ENCODE measurements at regions not wholly inside any gene's neighbourhood (a gene's known extent, or its start where the extent isn't known, plus 50 kb on each side); places are given as distances from the start of the nearest gene placed in this dataset.

DNA sequence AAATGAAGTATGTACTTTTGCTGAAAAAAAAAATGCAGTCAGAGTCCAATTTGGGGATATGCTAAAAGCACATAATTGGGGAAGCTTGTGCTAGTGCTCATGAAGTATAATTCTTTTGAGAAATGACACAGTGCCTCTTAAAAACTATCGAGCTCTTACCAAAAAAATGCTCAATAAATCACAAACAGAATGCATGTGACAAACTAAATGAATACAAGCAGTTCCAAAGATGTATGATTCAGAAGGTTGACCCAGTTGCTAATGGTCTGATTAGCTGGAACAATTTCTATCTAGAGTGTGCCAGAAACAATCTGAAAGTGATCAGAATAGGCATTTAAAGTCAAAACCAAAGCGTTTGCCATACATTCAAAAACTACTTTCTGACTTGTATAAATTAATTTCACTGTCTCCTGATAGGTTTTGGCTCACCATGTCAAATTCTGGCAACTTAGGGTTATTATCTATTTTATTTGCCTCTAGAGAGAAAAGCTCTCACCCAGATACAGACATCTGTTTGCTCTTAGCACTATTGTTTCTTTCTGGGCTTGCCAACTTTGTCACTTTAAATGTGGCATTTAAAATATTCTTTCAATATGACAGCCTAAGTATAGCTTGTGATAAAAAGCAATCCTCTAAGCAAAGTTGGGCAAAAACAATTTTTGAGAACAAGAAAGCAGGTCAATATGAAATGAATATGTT is 114.7 kb upstream of the AHR start:
- no peak for DNase-seq

DNA sequence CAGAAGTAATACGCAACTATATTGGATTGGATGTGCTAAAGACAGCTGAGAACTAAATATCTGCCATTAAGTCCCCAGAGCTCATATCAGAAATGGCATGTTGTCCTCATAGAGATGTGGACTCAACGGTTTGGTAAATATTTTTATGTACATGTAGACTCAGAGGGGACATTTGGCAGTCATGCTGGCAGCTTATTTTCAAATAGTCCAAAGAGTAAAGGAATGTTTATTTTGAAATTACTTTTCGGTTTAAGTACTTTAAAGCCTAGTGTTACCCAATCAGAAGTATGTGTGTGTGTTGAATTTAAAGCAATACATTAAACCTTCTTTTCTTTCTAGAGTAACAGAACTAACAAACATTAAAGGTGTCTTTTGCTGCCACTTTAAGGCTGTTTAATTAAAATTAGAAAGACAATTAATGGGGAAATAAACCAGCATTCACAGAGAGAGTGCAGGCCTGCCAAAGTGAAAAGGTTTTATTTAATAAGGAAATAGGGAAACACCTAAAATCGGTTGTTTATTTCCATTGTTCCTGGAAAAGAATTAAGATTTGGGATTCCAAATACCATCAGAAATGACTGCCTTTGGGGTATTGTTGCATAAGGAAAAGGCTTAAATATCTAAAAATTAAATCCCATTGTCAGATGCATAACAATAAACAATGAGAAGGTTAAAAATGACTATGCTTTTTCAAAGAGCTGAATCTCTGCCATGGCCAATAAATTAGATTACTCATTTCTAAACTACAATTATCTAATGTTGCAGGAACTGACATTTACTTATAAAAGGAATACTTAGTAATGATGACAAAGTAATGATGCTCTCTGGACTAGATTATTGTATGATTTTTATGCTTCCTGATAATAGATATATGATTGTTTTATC is 113.4 kb upstream of the AHR start:
- DNase-seq = peak; percentile 25

DNA sequence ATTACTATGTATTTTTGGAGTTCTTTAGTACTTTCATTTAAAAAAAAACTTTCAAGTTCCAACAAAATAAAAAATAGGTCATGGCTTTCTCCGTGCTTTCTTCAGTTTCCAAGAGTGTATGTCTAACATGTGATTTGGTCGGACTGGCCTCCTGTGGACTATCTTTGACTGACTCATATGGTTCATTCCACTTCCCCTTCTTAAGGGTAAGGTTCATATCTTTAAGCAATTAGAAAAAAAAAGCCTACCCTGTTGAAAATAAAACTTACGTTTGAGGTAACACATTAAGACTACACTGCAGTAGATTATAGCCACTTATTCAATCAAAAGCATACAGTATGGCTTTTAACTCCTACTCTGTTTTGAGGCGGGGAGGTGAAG is 112.8 kb upstream of the AHR start:
- DNase-seq = peak; percentile 51

DNA sequence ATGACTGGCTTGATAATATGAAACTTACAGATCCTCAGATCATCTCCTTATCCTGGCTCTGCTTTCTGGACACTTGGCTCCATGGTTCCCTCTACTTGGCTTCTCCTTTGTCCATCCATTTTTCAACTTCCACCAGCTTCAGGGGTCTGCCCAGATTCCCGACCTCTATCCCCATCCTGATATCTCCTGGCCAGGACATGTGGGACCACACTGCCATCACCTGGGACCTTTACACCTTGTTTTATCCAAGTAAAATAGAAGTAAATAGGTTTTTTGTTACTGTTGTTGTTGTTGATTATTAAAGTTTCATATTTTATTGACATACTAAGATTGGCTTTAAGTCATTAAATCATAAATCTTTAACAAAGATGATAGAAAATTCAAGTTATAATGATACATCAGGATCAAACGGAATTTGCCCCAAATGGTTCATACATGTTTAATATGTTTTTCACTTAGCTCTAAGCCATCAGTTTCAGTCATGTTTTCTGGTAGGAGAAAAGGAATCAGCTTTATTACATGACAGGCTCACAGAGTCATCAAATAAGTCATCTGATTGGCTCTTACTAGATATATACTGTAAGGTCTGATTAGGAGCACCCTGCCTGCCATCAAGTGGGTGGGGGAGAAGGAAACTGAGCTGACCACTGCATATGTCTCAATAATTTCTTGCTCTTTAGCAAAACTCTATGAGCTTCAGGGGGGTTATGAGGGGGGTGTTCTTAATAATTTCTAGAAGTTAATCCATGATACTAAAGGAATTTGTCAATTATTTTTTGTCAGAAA is 111.5 kb upstream of the AHR start:
- DNase-seq = no peak

DNA sequence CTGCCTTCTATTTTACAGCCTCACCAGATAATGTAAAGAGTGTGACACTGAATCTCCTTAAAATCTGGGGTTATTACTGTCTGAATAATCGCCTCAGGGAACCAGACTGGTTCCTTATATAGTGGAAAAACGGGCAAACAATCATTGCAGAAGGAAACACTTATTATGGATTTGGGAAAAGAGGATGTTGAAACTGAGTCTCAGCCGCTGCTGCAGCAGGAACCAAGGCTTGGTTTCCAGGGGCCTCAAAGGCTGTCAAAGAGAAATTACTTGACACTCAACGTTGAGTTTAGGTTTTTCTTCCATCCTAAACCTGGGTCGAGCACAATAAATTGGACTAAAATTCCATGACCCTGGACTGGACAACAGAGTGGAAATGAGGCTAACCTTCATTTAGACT is 103.8 kb upstream of the AHR start:
- DNase-seq = no peak

DNA sequence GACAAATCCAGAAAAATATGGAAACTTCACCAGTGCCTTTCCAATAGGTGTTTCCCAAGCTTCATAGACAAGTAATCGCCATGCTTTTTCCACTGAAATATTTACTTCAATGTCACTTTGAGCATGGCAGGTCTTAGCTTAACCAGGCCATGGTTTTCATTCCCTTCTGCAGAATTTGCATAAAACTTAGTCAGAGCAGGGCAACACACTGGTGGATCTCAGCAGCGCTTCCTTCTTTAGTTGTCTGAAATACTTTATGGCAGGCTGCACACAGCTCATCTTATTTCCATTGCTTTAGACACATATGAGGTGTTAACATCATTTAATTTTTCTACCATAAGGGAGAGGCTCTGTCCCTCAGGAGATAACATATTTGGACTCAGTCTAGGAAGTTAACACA is 102.9 kb upstream of the AHR start:
- DNase-seq = no peak

DNA sequence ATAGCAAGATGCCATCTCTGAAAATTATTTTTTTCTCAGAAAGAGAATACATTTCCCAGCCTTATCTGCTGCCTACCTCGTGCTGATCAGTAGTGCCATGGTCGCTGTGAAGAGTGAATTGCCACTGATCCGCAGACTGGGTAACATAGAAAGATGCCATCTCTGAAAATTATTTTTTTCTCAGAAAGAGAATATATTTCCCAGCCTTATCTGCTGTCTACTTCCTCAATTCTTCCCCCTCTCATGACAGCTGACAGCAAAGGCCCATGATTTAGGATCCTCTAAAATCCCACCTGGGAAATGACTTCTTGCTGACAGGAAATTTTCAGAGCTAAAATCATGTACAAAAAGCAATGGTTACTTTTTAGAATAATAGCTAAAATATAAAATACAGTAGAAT is 92.5 kb upstream of the AHR start:
- DNase-seq = no peak

DNA sequence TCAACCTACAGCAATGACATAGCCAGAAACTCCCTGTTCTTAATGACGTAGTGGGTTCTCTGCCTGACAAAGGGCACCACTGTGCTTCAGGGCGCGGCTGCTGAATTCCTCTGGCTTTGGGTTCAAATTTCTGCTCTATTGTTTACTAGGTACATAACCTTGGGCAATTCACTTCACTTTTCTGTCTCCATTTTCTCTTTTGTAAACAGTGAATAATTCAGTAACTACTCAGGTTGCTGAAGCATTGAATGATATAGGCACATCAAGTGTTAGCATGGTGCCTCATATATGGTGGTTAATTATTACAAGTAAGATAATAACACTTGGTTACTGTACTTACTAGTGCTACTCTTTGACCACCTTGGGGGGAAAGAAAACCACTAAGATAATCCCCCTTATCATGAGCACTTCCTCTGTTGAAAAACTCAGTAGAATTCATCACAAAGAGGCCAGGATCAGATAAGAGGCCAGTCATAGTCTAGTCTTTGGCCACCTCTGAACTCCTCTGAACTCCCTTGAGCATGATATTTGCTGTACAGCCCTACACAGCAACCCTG is 92.0 kb upstream of the AHR start:
- no peak for DNase-seq

DNA sequence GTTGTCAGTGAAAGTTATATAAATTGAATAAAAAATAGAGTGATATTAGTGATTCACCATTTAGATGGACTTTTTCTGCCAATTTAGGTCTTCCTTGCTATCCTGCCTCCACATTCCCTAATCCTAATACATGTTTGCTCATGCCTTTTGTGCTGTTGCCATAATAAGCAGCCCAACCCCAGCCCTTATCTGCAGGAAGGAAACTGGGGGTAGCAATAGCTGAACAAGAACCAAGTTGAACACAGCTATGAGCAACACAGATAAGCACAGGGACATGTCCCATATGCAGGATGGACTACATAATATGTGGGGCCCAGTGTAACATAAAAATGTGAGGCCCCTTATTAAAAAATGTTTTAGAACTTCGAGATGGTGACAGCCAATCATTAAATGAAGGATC is 91.2 kb upstream of the AHR start:
- no peak for DNase-seq

DNA sequence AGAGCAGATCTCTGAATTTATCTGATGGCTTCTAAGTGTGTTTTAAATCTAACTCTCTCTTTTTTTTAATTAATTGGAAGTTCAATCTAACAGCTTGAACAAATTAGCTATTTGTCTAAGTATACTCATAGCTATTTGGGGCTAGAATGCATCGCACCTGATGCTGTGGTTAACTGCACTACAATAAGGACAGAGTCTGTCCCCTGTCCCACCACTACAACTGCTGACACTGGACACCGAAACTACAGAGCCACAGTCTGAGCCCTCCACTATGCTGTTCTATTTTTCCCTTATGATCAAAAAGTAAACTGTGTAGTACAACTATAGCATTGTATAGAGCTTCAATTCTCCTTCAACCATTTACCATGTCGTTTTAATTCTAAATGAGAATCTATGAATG is 89.4 kb upstream of the AHR start:
- DNase-seq = no peak

DNA sequence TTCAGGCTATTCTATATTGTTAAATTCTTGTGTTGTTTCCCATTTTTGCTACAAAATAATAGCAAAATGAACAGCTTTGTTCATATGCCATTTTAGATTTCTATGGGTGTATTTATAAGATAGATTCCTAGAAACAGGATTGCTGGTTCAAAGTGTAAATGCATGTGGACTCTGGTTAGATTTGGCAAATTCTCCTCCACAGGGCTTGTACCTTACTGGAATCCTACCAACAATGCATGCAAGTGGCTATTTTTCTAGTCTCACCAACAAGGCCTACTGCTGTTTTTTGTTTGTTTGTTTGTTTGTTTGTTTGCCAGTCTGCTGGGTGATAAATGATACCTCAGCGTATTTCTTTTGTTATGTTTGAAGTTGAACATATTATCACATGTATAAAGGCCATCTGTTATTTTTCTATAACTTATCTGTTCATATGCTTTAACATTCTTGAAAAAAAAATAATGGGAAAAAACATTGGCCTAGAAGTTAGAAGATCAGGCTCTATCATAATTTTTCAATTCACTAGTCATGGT is 87.1 kb upstream of the AHR start:
- no peak for DNase-seq

DNA sequence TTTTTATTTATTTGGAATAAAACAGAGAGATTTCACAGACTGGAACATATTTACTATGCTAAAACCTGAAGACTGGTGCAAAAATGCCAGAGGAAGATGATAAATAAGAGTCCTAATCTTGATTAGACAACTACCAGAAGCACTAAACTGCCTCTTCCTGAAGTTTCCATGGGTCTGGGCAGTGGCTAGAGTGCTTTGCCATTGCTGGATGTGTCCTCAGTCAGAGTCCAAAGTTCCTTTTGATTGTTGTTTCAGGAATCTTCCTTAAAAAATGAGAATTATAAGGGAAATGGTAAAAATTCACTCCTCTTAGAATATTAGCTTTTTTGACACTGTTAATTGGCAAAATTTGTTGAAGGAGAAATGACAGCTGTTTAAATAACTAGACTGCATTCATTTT is 86.3 kb upstream of the AHR start:
- DNase-seq = no peak

DNA sequence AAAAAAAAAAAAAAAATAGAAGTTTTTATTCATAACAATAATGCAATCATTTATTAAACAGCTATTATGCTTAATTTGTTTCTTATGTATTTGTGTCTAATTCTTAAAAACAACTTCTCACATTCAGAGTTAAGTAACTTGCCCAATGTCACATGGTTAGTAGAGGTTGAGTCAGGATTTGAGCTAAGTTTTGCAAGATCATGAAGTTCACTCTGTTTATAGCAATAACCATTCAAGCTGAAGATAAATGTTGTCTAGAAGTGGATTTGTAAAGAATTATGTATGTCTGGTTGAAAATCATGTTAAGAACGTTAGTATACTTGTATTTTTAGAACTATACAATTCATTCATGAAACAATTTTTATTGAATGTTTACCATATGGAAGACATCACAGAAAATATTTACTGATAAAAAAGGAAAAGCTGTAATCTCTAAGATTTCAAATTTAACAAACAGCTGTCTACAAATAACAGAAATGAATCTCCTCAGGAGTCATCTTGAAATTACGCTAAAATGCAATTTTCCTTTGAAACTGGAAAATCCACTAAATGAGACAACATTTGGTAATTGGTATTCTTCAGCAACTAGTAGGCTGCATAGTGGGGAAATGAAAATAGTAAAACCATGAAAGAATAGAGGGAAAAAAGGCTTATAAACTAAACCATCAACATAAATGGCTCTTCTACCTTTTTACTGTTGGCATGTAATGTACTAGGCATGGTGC is 70.5 kb upstream of the AHR start:
- DNase-seq = peak; percentile 20

DNA sequence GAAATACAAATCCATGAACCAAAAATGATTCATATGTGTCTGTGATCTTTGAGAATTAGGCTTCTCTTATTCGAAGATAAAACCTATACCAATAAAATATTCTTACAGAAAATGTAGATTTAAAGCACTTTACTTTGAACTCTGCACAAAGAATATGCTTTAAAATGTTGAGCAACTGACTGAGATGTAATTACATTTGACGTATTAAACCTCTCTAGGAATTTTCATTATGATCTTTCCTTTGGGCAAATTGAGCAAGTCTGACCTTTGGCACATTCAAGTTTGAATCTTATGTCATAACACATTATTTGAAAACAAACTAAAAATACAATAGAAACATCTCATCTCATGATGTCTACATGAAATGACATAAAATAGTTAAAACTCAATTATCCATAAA is 69.2 kb upstream of the AHR start:
- DNase-seq = no peak

DNA sequence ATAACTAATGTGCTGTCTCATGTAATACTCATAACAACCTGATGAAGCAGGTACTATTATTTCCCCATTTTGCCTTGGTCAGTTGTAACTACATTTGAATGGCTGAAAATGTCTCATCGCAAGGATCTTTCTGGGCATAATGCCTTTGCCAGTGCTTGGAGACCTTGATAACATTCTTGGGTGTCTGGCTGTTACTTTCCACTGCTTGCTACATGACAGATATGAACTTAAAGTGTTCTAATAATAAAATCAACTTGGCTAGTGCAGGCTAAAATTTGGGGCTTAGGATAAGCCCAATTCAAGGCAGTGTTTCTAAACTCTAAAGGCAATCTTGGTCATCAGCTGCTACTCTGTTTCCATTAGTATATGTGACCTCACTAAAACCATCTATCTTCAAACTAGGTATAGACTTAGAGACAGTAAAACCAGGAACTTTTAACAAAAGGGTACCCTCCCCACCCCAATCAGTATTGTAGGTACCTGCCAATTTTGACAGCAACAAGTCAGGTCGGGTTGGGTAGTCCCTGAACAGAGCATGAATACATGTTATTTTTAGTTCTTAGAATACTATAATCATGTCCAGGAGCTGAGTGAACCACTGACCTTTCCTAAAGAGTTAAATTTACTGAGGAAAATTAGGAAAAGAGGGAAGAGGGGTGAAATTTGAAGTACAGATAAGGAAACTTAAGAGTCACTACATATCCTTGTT is 68.2 kb upstream of the AHR start:
- no peak for DNase-seq

DNA sequence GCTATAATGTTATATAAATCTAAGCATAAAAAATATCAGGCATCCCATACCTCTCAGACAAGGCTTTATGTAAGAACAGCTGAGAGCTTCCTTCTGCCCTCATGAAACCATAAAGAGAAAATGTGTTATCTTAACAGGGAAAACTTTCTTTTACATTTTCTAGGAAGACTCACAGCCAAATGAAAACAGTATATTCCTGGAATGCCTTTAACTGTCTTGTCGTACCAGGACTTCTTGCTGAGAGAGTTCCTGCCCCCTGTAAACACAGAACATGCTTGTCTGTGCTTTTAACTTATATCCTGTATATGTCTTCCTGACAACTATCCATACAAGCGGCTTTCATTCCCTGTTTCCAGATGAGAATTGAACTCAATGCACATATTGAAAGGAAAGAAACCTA is 64.8 kb upstream of the AHR start:
- peak; percentile 28 for DNase-seq

DNA sequence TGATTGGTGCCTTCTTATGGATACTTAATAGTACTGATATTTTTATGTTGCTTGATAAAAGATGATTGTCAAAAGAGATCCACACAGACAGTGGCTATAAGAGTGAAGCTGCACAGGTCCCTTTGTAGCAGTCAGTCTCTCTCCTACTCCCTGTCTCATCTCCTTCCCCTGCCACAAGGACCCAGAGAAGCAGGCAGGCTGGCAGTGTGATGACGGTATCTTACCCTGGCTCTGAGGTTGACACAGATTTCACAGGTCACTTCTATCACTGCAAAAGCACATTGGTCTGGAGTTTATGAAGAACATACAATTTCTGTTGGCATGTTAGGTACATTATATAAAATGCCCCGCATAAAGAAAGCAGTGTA is 64.4 kb upstream of the AHR start:
- peak; percentile 83 for DNase-seq

DNA sequence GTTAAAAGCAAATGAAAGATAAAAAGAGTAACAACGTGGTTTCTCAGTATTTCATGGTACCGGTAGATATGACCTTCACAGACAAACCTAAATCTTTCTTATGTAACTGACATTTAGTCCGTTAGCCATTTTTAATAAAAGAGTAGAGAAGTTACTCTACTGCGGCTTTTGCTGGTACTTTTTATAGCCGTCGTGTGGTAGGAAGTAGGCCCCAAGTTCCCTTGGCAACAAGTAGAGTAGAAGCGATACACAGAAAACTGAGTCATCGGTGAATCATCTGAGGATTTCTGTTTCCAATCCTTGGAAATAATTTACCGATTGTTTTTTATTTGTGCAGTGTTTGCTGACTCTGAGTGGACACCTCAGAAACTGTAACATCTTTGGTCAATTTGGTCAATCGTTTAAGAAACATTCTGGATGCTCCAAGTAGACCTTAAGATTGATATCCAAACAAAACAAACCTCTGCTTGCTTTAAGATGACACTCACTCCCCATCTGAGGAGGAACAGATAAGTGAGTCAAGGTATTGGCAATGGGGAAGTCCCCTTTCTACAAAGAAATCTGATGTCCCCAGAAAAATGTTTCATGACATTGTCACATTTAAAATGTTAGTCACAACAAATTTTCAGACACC is 63.9 kb upstream of the AHR start:
- peak; percentile 94 for DNase-seq

DNA sequence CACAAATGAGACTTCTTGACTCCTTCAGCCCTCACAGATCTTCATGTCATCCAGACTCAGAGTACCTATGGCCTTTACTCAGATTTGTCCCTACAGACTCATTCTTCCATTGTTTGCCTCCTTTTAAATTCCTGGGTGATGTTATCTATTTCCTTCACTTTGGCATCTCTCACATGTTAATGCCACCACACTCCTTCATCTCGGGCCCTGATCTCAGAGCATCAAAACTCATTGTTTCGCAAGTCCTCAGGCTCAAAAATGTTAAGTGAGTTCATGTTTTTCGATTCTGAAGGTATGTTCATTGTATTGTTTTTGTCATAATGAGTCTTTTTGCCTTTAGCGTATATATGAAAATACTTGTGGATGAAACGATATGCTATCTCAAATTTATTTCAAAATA is 62.3 kb upstream of the AHR start:
- DNase-seq = no peak

DNA sequence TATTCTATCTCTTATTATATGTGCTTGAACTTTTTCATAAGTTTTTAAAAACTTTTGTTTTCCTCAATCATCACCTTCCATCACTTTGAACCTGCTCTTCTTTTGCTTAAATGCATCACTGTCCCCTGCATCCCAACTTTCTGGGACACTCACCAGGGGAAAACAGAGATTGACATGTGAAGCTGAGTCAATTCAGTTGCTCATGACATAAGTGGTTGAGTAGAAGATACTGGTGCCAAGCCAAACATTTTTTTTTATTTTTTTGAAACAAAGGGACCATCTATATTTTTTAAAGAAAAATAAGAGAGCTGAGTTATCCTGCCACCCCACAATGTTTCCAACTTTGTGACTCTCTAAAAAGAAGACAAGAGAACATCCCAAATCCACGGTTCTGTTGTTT is 61.8 kb upstream of the AHR start:
- no peak for DNase-seq

DNA sequence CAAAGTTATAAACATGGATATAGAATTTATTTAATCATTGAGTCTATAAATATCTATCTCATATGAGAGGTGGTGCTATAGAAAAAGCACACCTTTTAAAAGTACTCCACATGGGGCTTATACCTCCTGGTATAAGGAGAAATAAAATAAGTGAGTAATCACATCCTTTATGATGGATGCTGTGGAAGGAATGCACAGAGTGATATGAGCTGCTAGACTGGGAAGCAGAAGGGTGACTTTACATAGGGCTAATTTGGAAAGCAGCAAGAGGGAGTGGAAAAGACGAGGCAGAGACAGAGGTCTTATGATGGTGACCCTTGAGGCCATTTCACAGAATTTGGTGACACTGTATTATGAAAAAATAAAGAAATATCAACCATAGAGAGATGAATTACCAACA is 59.4 kb upstream of the AHR start:
- no peak for DNase-seq

All from activated CD4-positive, alpha-beta T cell treated with anti-CD3 and anti-CD28 coated beads, Interleukin-10, Interleukin-2, amounts not matched to agents 100 ng/mL and 50 ng/mL, durations not matched to agents 16 hours and 8 hours (primary cell).